Bronchial epithelial cell (primary cell): ENCODE measurements at regions not wholly inside any gene's neighbourhood (a gene's known extent, or its start where the extent isn't known, plus 50 kb on each side); places are given as distances from the start of the nearest gene placed in this dataset.

Experiments used
- DNase-seq: peaks from one replicate; pipeline ENCODE4 v3.0.0-alpha.2; 2010; ENCODE audit warnings: low read depth
- FAIRE-seq: peaks from 2 replicates; lab custom pipeline; 2011; peaks lifted over from hg19 to GRCh38; lab: Jason Lieb, UNC
- H3K27me3 ChIP-seq: 2 replicates; pipeline ENCODE4 v1.5.1; 2011; ENCODE audit warnings: low read length; ENCODE audit not compliant: control insufficient read depth, insufficient read depth
- H3K36me3 ChIP-seq: 2 replicates; pipeline ENCODE4 v1.5.1; 2011; ENCODE audit warnings: low read length; ENCODE audit not compliant: control insufficient read depth, insufficient read depth
- H3K4me3 ChIP-seq: 2 replicates; pipeline ENCODE4 v1.5.1; 2011; ENCODE audit warnings: mild to moderate bottlenecking, low read depth, low read length, control low read depth
- TF ChIP-seq, protein P1 (sequence below): IDR thresholded peaks from 2 replicates; pipeline ENCODE4 v1.5.1; 2011; ENCODE audit warnings: mild to moderate bottlenecking, moderate library complexity, low read length, control low read depth, inconsistent platforms; ENCODE audit not compliant: insufficient read depth, severe bottlenecking

GRCh38 chr11:130706572-130706971, 209.7 kb downstream of the SNX19 start:
- no peak for DNase-seq
- H3K36me3 ChIP-seq = no peaks in the 10 kb centered on the region
- H3K27me3 ChIP-seq = no peaks in the 10 kb centered on the region
- TF ChIP-seq, protein P1, sequence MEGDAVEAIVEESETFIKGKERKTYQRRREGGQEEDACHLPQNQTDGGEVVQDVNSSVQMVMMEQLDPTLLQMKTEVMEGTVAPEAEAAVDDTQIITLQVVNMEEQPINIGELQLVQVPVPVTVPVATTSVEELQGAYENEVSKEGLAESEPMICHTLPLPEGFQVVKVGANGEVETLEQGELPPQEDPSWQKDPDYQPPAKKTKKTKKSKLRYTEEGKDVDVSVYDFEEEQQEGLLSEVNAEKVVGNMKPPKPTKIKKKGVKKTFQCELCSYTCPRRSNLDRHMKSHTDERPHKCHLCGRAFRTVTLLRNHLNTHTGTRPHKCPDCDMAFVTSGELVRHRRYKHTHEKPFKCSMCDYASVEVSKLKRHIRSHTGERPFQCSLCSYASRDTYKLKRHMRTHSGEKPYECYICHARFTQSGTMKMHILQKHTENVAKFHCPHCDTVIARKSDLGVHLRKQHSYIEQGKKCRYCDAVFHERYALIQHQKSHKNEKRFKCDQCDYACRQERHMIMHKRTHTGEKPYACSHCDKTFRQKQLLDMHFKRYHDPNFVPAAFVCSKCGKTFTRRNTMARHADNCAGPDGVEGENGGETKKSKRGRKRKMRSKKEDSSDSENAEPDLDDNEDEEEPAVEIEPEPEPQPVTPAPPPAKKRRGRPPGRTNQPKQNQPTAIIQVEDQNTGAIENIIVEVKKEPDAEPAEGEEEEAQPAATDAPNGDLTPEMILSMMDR = no peak
- H3K4me3 ChIP-seq = no peak overlapping the region
- FAIRE-seq = peak; percentile 66

DNA sequence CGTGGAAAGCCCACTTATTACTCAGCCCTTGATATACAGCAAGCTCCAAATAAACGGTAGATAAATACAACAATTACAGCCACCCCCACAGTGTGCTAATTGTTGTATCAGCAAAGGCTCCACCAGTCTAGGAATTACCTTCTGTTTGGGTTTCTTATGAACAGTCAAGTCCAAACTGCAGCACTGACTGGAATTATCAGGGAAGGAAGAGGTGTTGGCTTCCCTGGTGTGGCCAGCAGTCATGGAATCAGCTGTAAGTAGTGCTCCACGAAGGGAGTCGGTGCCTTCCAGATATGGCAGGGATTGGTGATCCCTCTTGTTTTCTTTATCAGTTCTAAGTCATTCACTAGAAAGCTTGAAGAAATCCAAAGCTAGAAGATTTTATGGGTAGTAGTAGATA, 209.1 kb downstream of the SNX19 start:
- TF ChIP-seq, protein P1 = no peak
- H3K36me3 ChIP-seq = no peaks in the 10 kb centered on the region
- peak; percentile 7 for FAIRE-seq

GRCh38 chr11:130709531-130709930, 206.7 kb downstream of the SNX19 start:
- no peak overlapping the region for H3K4me3 ChIP-seq
- DNase-seq (no peak), FAIRE-seq (no peak)
- no peaks in the 10 kb centered on the region for H3K36me3 ChIP-seq
- TF ChIP-seq, protein P1 = no peak
- no peaks in the 10 kb centered on the region for H3K27me3 ChIP-seq

More for the DNA sequence above, 209.1 kb downstream of the SNX19 start:
- no peak for DNase-seq
- H3K27me3 ChIP-seq = no peaks in the 10 kb centered on the region
- no peak overlapping the region for H3K4me3 ChIP-seq

DNA sequence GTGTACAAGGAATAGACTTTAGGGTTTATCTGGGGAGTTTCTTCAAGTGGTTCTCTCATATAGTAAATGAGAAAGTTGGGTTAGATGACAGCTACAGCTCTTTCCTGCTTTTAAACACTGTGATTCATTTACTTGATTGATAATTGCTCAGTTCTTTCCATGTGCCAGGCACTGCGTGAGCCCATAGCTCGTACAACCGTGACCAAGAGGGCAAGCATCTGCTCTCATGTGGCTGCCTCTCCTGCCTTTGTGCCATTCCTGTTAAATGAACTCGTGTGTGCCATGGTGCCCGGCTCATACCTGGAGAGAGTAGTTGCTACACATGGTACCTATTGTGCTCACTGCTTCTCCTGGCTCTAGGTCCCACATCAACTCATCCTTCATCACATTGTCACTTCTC, 206.3 kb downstream of the SNX19 start:
- Histone ChIP-seq H3K27me3 (no peaks in the 10 kb centered on the region), H3K36me3 (no peaks in the 10 kb centered on the region), H3K4me3 (no peak overlapping the region)
- DNase-seq = no peak
- TF ChIP-seq, protein P1 = no peak
- no peak for FAIRE-seq

- no peak for DNase-seq
- FAIRE-seq = peak; percentile 89
- TF ChIP-seq, protein P1 = no peak
- no peaks in the 10 kb centered on the region for H3K36me3 ChIP-seq
- no peak overlapping the region for H3K4me3 ChIP-seq
- no peaks in the 10 kb centered on the region for H3K27me3 ChIP-seq
These were observed 205.7 kb downstream of the SNX19 start for GRCh38 chr11:130710497-130711012.

- DNase-seq (no peak), FAIRE-seq (no peak)
- TF ChIP-seq, protein P1 = no peak
- Histone ChIP-seq H3K27me3 (no peaks in the 10 kb centered on the region), H3K4me3 (no peak overlapping the region), H3K36me3 (no peaks in the 10 kb centered on the region)
These were observed 205.1 kb downstream of the SNX19 start for GRCh38 chr11:130711193-130711592.
